Mesendoderm (in vitro differentiated cells): ENCODE measurements at regions not wholly inside any gene's neighbourhood (a gene's known extent, or its start where the extent isn't known, plus 50 kb on each side); places are given as distances from the start of the nearest gene placed in this dataset.

Source experiments
- DNase-seq: peaks from one replicate; pipeline ENCODE4 v3.0.0; 2013
- H2AK5ac ChIP-seq: 2 replicates; pipeline ENCODE4 v1.6.1; 2013; ENCODE audit warnings: low read length, inconsistent platforms
- H2BK120ac ChIP-seq: 2 replicates; pipeline ENCODE4 v1.6.1; 2013; ENCODE audit warnings: low read depth, mild to moderate bottlenecking, low read length, moderate library complexity, mixed read lengths
- H2BK15ac ChIP-seq: replicated peaks from 2 replicates; pipeline ENCODE4 v1.6.1; 2013; ENCODE audit warnings: low read depth, mild to moderate bottlenecking, moderate library complexity
- H2BK5ac ChIP-seq: 2 replicates; pipeline ENCODE4 v1.6.1; 2013; ENCODE audit warnings: low read length, inconsistent platforms
- H3K18ac ChIP-seq: 2 replicates; pipeline ENCODE4 v1.6.1; 2013; ENCODE audit warnings: mild to moderate bottlenecking, low read length, mixed read lengths
- H3K23ac ChIP-seq: one replicate; pipeline ENCODE4 v1.6.1; 2013; ENCODE audit warnings: low read length
- H3K27ac ChIP-seq: 2 replicates; pipeline ENCODE4 v1.5.1; 2013; ENCODE audit warnings: low read depth, mild to moderate bottlenecking, inconsistent platforms, low read length, moderate library complexity
- H3K27me3 ChIP-seq: 2 replicates; pipeline ENCODE4 v1.6.1; 2013; ENCODE audit warnings: low read length, control low read depth, mild to moderate bottlenecking, inconsistent platforms; ENCODE audit not compliant: insufficient read depth, poor library complexity
- H3K36me3 ChIP-seq: 2 replicates; pipeline ENCODE4 v1.6.1; 2013; ENCODE audit warnings: low read length, inconsistent platforms; ENCODE audit not compliant: control insufficient read depth, insufficient read depth
- H3K4ac ChIP-seq: one replicate; pipeline ENCODE4 v1.6.1; 2013; ENCODE audit warnings: low read depth, mild to moderate bottlenecking, low read length, moderate library complexity
- H3K4me1 ChIP-seq: 2 replicates; pipeline ENCODE4 v1.6.1; 2013; ENCODE audit warnings: low read depth, low read length, inconsistent platforms; ENCODE audit not compliant: control insufficient read depth
- H3K4me2 ChIP-seq: 2 replicates; pipeline ENCODE4 v1.6.1; 2013; ENCODE audit warnings: low read length
- H3K4me3 ChIP-seq: 2 replicates; pipeline ENCODE4 v1.5.1; 2013; ENCODE audit warnings: mild to moderate bottlenecking, low read length
- H3K56ac ChIP-seq: one replicate; pipeline ENCODE4 v1.6.1; 2013; ENCODE audit warnings: low read length
- H3K79me1 ChIP-seq: 2 replicates; pipeline ENCODE4 v1.6.1; 2013; ENCODE audit warnings: low read length, inconsistent platforms
- H3K79me2 ChIP-seq: 2 replicates; pipeline ENCODE4 v1.6.1; 2013; ENCODE audit warnings: mild to moderate bottlenecking, low read length; ENCODE audit not compliant: control insufficient read depth, insufficient read depth
- H3K9ac ChIP-seq: 2 replicates; pipeline ENCODE4 v1.6.1; 2013; ENCODE audit warnings: low read length, inconsistent platforms
- H4K5ac ChIP-seq: one replicate; pipeline ENCODE4 v1.6.1; 2013; ENCODE audit warnings: low read length
- H4K8ac ChIP-seq: one replicate; pipeline ENCODE4 v1.6.1; 2013; ENCODE audit warnings: low read depth, mild to moderate bottlenecking, control low read depth, low read length, moderate library complexity
- WGBS: extraction: QIAGEN DNeasy Blood & Tissue Kit; methylation state at CpG from one replicate; pipeline ENCODE4 v1.1.7; 2013; ENCODE audit warnings: low lambda C conversion rate, missing lambda C conversion rate; ENCODE audit not compliant: insufficient coverage; ENCODE audit errors: extremely low coverage; 5-methylcytosine and 5-hydroxymethylcytosine counted together

GRCh38 chr5:68015381-68016302 is 199.9 kb upstream of the PIK3R1 start:
- Histone ChIP-seq H3K18ac (no peak overlapping the region), H4K8ac (no peak overlapping the region), H2BK120ac (no peak overlapping the region), H3K27ac (no peak overlapping the region), H3K4ac (no peak overlapping the region), H3K23ac (no peak overlapping the region), H3K4me3 (no peak overlapping the region), H2AK5ac (no peak overlapping the region), H3K36me3 (no peaks in the 10 kb centered on the region), H3K4me2 (no peak overlapping the region), H3K56ac (no peak overlapping the region), H3K79me1 (no peaks in the 10 kb centered on the region), H2BK5ac (no peak overlapping the region), H3K79me2 (no peaks in the 10 kb centered on the region), H3K9ac (no peak overlapping the region), H3K4me1 (no peaks in the 10 kb centered on the region), H4K5ac (no peak overlapping the region), H2BK15ac (no peak overlapping the region), H3K27me3 (no peaks in the 10 kb centered on the region)
- WGBS = no CpG with 5 or more reads among the region's 6 CpGs
- DNase-seq = no peak

GRCh38 chr5:68012831-68013230 is 202.7 kb upstream of the PIK3R1 start:
- Histone ChIP-seq H3K27ac (no peak overlapping the region), H3K36me3 (no peaks in the 10 kb centered on the region), H3K4me1 (no peaks in the 10 kb centered on the region), H3K23ac (no peak overlapping the region), H2BK5ac (no peak overlapping the region), H3K18ac (no peak overlapping the region), H3K4me2 (no peak overlapping the region), H2BK120ac (no peak overlapping the region), H4K8ac (no peak overlapping the region), H3K56ac (no peak overlapping the region), H2BK15ac (no peak overlapping the region), H3K4me3 (no peak overlapping the region), H3K9ac (no peak overlapping the region), H4K5ac (no peak overlapping the region), H3K79me1 (no peaks in the 10 kb centered on the region), H2AK5ac (no peak overlapping the region), H3K27me3 (no peaks in the 10 kb centered on the region), H3K4ac (no peak overlapping the region), H3K79me2 (no peaks in the 10 kb centered on the region)
- WGBS = no CpG with 5 or more reads among the region's 1 CpG
- DNase-seq = no peak

GRCh38 chr5:68012429-68012828 is 203.1 kb upstream of the PIK3R1 start:
- Histone ChIP-seq H3K4me2 (no peak overlapping the region), H2BK15ac (no peak overlapping the region), H3K79me1 (no peaks in the 10 kb centered on the region), H3K9ac (no peak overlapping the region), H3K56ac (no peak overlapping the region), H3K79me2 (no peaks in the 10 kb centered on the region), H3K4me3 (no peak overlapping the region), H4K5ac (no peak overlapping the region), H2AK5ac (no peak overlapping the region), H3K36me3 (no peaks in the 10 kb centered on the region), H3K4ac (no peak overlapping the region), H2BK120ac (no peak overlapping the region), H3K27ac (no peak overlapping the region), H2BK5ac (no peak overlapping the region), H3K23ac (no peak overlapping the region), H3K4me1 (no peaks in the 10 kb centered on the region), H3K27me3 (no peaks in the 10 kb centered on the region), H3K18ac (no peak overlapping the region), H4K8ac (no peak overlapping the region)
- no CpG with 5 or more reads among the region's 1 CpG for WGBS
- no peak for DNase-seq

- Histone ChIP-seq H2BK15ac (no peak overlapping the region), H3K4me3 (no peak overlapping the region), H3K23ac (no peak overlapping the region), H2AK5ac (no peak overlapping the region), H2BK120ac (no peak overlapping the region), H3K56ac (no peak overlapping the region), H3K79me2 (no peaks in the 10 kb centered on the region), H3K36me3 (no peaks in the 10 kb centered on the region), H3K4me1 (no peaks in the 10 kb centered on the region), H3K9ac (no peak overlapping the region), H4K8ac (no peak overlapping the region), H3K27me3 (no peaks in the 10 kb centered on the region), H3K18ac (no peak overlapping the region), H3K27ac (no peak overlapping the region), H3K4ac (no peak overlapping the region), H2BK5ac (no peak overlapping the region), H3K4me2 (no peak overlapping the region), H3K79me1 (no peaks in the 10 kb centered on the region), H4K5ac (no peak overlapping the region)
- no peak for DNase-seq
These were observed 203.8 kb upstream of the PIK3R1 start for GRCh38 chr5:68011801-68012200.

- no peak overlapping the region for H4K5ac ChIP-seq
- no peak overlapping the region for H2BK120ac ChIP-seq
- H4K8ac ChIP-seq = no peak overlapping the region
- no peak overlapping the region for H2BK5ac ChIP-seq
- no peaks in the 10 kb centered on the region for H3K36me3 ChIP-seq
- no peak overlapping the region for H3K27ac ChIP-seq
- H3K27me3 ChIP-seq = no peaks in the 10 kb centered on the region
- no peaks in the 10 kb centered on the region for H3K79me2 ChIP-seq
- H3K4me2 ChIP-seq = no peak overlapping the region
- no peak for DNase-seq
- H3K56ac ChIP-seq = no peak overlapping the region
- no peak overlapping the region for H2BK15ac ChIP-seq
- no peaks in the 10 kb centered on the region for H3K79me1 ChIP-seq
- H3K4me3 ChIP-seq = no peak overlapping the region
- no peak overlapping the region for H3K23ac ChIP-seq
- no peak overlapping the region for H2AK5ac ChIP-seq
- H3K18ac ChIP-seq = no peak overlapping the region
- no peak overlapping the region for H3K9ac ChIP-seq
- H3K4ac ChIP-seq = no peak overlapping the region
- no CpG with 5 or more reads among the region's 2 CpGs for WGBS
- H3K4me1 ChIP-seq = no peaks in the 10 kb centered on the region
These were observed 204.2 kb upstream of the PIK3R1 start for GRCh38 chr5:68011259-68011760.

GRCh38 chr5:68010740-68011139 is 204.8 kb upstream of the PIK3R1 start:
- Histone ChIP-seq H3K27ac (no peak overlapping the region), H3K9ac (no peak overlapping the region), H2BK5ac (no peak overlapping the region), H3K79me2 (no peaks in the 10 kb centered on the region), H3K23ac (no peak overlapping the region), H3K4me3 (no peak overlapping the region), H3K36me3 (no peaks in the 10 kb centered on the region), H3K4ac (no peak overlapping the region), H4K8ac (no peak overlapping the region), H2AK5ac (no peak overlapping the region), H3K56ac (no peak overlapping the region), H3K79me1 (no peaks in the 10 kb centered on the region), H4K5ac (no peak overlapping the region), H3K4me1 (no peaks in the 10 kb centered on the region), H3K27me3 (no peaks in the 10 kb centered on the region), H2BK120ac (no peak overlapping the region), H3K18ac (no peak overlapping the region), H2BK15ac (no peak overlapping the region), H3K4me2 (no peak overlapping the region)
- DNase-seq = no peak
- no CpG with 5 or more reads among the region's 2 CpGs for WGBS
